ENCODE measurements at regions not wholly inside any gene's neighbourhood (a gene's known extent, or its start where the extent isn't known, plus 50 kb on each side); places are given as distances from the start of the nearest gene placed in this dataset.

GRCh38 chr16:72287649-72288048 lies 115.7 kb upstream of the PMFBP1 start:
- Histone ChIP-seq H3K36me3 (no peaks in the 10 kb centered on the region), H3K4me1 (no peaks in the 10 kb centered on the region), H3K4me3 (no peak overlapping the region), H3K27me3 (no peaks in the 10 kb centered on the region), H3K9me3 (no peaks in the 10 kb centered on the region), H3K27ac (no peak overlapping the region)
- DNase-seq (no peak), ATAC-seq (no peak)
- TF ChIP-seq CTCF (IDR thresholded peaks at IDR 0.05 in 4 of 5, conservative IDR thresholded peaks at IDR 0.05 in 1 of 5) (no peak), POLR2A (IDR thresholded peaks at IDR 0.05) (no peak)
- in situ Hi-C loops (cut with MboI; ENCODE audit: low sequenced_read_pairs in 4 of 4) = no loop called here
- intact Hi-C loops (cut with DNase I; ENCODE audit: low total_unique reads) = no loop called here

GRCh38 chr16:72286936-72287620 lies 115.1 kb upstream of the PMFBP1 start:
- H3K27me3 ChIP-seq = no peaks in the 10 kb centered on the region
- H3K4me1 ChIP-seq = no peaks in the 10 kb centered on the region
- no peak overlapping the region for H3K4me3 ChIP-seq
- intact Hi-C loops (cut with DNase I; ENCODE audit: low total_unique reads) (no loop called here), in situ Hi-C loops (cut with MboI; ENCODE audit: low sequenced_read_pairs in 4 of 4) (no loop called here)
- ATAC-seq (no peak), DNase-seq (no peak)
- H3K36me3 ChIP-seq = no peaks in the 10 kb centered on the region
- no peak overlapping the region for H3K27ac ChIP-seq
- no peak for TF ChIP-seq POLR2A (IDR thresholded peaks at IDR 0.05)
- no peak for TF ChIP-seq CTCF (IDR thresholded peaks at IDR 0.05 in 4 of 5, conservative IDR thresholded peaks at IDR 0.05 in 1 of 5)
- H3K9me3 ChIP-seq = no peaks in the 10 kb centered on the region

GRCh38 chr16:72285728-72286127 lies 113.8 kb upstream of the PMFBP1 start:
- ATAC-seq (no peak), DNase-seq (no peak)
- Histone ChIP-seq H3K4me3 (no peak overlapping the region), H3K36me3 (no peaks in the 10 kb centered on the region), H3K27ac (no peak overlapping the region), H3K27me3 (no peaks in the 10 kb centered on the region), H3K4me1 (no peaks in the 10 kb centered on the region), H3K9me3 (no peaks in the 10 kb centered on the region)
- in situ Hi-C loops (cut with MboI; ENCODE audit: low sequenced_read_pairs in 4 of 4) = no loop called here
- intact Hi-C loops (cut with DNase I; ENCODE audit: low total_unique reads) = no loop called here
- TF ChIP-seq CTCF (IDR thresholded peaks at IDR 0.05 in 4 of 5, conservative IDR thresholded peaks at IDR 0.05 in 1 of 5) (no peak), POLR2A (IDR thresholded peaks at IDR 0.05) (no peak)

- H3K9me3 ChIP-seq = no peaks in the 10 kb centered on the region
- H3K27me3 ChIP-seq = no peaks in the 10 kb centered on the region
- in situ Hi-C loops (cut with MboI; ENCODE audit: low sequenced_read_pairs in 4 of 4) = no loop called here
- H3K4me3 ChIP-seq = no peak overlapping the region
- DNase-seq = no peak
- no peaks in the 10 kb centered on the region for H3K4me1 ChIP-seq
- no peak for TF ChIP-seq POLR2A (IDR thresholded peaks at IDR 0.05)
- TF ChIP-seq CTCF (IDR thresholded peaks at IDR 0.05 in 4 of 5, conservative IDR thresholded peaks at IDR 0.05 in 1 of 5) = no peak
- H3K36me3 ChIP-seq = no peaks in the 10 kb centered on the region
- no peak overlapping the region for H3K27ac ChIP-seq
- intact Hi-C loops (cut with DNase I; ENCODE audit: low total_unique reads) = no loop called here
- no peak for ATAC-seq
Observed at GRCh38 chr16:72285324-72285723, 113.4 kb upstream of the PMFBP1 start.
